Spleen (tissue), 7 donors: ENCODE measurements at regions not wholly inside any gene's neighbourhood (a gene's known extent, or its start where the extent isn't known, plus 50 kb on each side); places are given as distances from the start of the nearest gene placed in this dataset.

Experiments used
- CTCF ChIP-seq, 11 experiments: fragments of 200-600 bp in 7 of 11; fragments of 450-650 bp in 4 of 11; sonication (generic) in 4 of 11; IDR thresholded peaks in 8 of 11; conservative IDR thresholded peaks in 3 of 11; 1 replicate in 7 of 11; 2 replicates in 4 of 11; pipeline versions ENCODE4 v1.4.0 to v1.8.0; 2016 to 2021; ENCODE audit warnings: antibody characterized with exemption in 11 of 11, inconsistent platforms in 4 of 11, mild to moderate bottlenecking in 1 of 11
- POLR2A ChIP-seq, 3 donors: fragments of 450-650 bp; IDR thresholded peaks; one replicate each; pipeline ENCODE4 v1.5.1; 2017; ENCODE audit warnings: antibody characterized with exemption in 3 of 3, mild to moderate bottlenecking in 1 of 3
- POLR2AphosphoS5 ChIP-seq, 3 donors: sonication (generic); formaldehyde crosslinking; IDR thresholded peaks; one replicate each; pipeline ENCODE4 v1.5.1; 2017; ENCODE audit warnings: antibody characterized with exemption in 3 of 3
- donor health status: DM: no; HTN: no; CAD: no; lungs with moderate emphysema.
- donor health status: DM: no; HTN: no; CAD: no.
- donor health status: DM: no; HTN: no; CAD: no.

DNA sequence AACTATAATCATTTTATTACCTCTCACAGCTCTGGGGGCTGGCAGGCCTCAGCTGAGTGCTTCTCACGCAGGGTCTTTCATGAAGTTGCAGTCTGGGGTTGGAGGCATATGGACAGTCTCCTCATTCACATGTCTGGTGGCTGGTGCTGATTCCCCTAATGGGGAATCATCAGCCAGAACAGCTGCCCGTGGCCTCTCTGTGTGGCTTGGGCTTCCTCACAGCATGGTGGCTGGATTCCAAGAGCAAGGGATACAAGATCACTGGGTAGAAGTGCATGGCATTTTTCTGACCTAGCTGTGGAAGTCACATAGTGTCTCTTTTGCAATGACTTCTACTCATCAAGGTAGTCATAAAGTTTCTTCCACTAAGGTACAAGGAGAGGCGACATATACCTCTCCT is 59.0 kb upstream of the LAPTM4A start:
- TF ChIP-seq POLR2A (IDR thresholded peaks at IDR 0.05) (no peak), CTCF (IDR thresholded peaks at IDR 0.05 in 8 of 11, conservative IDR thresholded peaks at IDR 0.05 in 3 of 11) (no peak), POLR2AphosphoS5 (IDR thresholded peaks at IDR 0.05) (no peak)
